ENCODE measurements at regions not wholly inside any gene's neighbourhood (a gene's known extent, or its start where the extent isn't known, plus 50 kb on each side); places are given as distances from the start of the nearest gene placed in this dataset.

DNA sequence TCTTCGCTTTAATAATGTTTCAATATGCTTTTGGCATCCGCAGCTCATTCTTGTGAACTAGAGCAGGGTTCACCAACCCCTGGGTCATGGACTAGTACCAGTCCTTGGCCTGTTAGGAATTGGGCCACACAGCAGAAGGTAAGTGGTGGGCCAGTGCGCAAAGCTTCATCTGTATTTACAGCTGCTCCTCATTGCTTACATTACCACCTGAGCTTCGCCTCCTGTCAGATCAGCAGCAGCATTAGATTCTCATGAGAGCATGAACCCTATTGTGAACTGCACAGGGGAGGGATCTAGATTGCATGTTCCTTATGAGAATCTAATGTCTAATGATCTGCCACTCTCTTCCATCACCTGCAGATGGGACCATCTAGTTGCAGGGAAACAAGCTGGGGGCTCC is 75.5 kb upstream of the GGTLC1 start:
- DNase-seq (ENCODE audit: low read depth, low spot score) = no peak

DNA sequence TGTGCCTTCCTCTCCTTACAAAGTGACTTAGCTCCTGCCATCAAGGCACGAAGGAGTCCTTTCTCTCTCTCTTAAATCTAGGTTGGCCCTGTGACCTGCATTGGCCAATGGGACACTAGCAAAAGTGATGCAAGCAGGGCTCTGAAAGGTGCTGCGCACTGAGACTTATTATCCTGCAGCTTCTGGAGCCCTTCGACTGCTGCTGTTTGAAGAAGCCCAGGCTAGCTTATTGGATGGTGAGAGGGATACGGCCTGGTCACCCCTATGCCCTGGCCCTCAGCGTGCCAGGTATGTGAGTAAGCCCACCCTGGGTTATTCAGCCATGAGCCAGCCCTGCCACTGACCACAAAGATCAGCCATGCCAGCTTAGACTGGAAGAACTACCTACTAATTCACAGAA is 74.5 kb upstream of the GGTLC1 start:
- no peak for DNase-seq (ENCODE audit: low read depth, low spot score)

DNA sequence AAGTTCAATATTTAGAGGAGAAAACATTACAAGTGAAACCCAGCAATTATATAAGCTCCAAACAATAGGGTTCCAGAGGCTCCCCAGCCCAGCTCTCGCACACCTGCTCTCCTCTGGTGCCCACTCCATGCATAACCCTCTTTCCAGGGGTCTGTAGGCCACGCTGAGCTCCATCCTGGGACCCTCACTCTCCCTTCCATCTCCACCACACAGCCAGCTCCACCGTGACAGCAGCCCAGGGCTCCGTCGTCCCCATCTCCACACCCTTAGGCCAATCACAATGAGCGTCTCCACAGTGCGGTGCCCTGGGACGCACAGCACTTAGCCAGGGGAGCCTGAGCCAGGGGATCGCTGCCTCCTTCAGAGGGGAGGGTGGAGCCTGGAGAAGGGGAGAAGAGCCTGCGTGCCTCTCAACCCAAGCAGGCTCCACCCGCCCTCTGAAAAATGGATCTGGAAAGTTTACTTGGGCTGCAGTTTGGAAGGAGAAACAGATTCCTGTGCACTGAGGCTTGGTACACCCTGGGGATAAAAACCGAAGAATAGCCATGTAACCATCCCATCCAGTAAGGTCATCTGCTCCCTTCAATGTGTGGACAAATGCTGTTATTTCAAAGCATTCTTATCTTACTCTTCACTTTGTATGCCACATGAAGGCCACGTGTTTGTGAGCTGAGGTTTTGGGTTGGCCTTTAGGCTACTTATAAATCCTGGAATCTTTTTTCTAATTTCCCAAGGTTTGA is 72.4 kb upstream of the GGTLC1 start:
- DNase-seq (ENCODE audit: low read depth, low spot score) = no peak

DNA sequence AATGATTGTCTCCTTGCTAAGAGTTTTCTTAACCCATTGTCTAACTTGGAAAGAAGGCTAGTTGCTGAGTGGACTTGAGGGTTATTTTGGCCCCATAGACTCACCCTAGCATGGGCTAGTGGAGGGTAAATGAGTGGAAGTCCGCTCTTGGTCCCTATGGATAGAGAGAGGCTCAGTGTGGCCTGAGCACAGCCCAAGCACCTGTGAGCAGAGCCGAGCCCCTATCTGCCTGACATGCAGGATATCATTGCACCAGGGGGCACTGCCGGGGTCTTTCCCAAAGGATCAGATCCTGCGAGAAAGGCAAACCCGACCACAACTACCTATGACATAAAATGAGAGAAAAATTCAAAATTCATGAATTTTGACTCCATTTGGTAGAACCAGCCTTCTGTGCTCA is 70.6 kb upstream of the GGTLC1 start:
- DNase-seq (ENCODE audit: low read depth, low spot score) = no peak

DNA sequence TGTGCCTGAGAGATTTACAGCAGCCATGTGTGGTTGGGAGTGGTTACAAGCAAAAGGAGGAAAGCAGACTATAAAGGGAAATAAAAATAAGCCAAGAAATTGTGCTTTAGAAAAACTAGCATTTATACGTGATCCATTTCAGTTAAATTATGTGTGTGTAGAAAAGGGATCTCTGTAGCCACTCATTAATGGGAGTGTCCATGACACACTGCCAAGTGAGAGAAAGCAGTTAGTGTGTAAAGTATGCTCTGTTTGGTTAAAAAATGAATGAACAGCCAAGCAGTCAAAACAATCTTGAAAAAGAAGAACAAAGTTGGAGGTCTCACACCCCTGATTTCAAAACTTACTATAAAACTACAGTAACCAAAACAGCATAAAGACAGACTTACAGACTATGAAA is 67.9 kb upstream of the GGTLC1 start:
- no peak for DNase-seq (ENCODE audit: low read depth, low spot score)

DNA sequence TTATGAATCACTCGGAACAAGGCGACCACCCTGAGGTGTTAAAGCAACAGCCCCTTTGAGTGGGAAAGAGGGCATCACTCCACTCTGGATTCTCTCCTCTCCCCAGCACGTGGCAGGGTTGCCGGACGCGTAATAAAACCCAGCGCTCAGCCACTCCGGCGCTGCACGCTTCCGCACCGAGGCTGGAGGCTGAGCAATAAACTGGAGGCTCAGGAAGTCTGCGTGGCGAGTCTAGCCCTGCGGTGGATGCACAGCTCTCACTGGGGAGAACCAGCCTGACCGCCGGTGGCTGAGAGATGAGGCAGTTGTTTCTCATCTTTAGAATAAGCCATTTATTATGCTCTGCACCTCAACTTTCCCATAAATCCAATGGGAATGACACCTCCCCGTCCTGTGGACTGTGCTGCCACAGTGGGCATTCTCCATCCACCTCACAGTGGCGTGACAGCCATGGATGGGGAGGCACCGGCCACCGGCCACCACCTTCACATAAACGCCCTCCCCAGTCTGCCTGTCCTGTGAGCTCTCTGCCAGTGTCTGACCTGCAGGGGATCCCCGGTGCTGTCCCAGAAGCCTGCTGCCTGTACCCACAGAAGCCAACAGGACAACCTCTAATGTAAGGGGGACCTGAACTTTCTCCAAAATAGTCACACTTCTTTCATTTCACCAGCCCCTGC is 64.2 kb upstream of the GGTLC1 start:
- DNase-seq (ENCODE audit: low read depth, low spot score) = no peak

DNA sequence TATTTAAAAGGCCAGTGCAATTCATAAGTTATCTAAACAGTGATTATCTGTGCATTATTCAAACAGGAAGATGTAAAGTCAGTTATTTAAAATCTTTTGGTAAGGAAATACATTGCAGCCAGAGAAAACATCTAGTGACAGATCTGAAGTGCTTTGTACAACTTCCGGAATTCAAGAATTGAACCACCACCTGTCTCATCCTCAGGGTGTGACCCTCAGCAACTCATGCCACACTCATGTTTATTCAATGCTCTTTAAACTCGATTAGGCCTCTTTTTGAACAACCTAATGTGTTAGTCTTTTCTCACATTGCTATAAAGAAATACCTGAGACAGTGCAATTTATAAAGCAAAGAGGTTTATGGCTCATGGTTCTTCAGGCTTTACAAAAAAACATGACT is 62.6 kb upstream of the GGTLC1 start:
- no peak for DNase-seq (ENCODE audit: low read depth, low spot score)

DNA sequence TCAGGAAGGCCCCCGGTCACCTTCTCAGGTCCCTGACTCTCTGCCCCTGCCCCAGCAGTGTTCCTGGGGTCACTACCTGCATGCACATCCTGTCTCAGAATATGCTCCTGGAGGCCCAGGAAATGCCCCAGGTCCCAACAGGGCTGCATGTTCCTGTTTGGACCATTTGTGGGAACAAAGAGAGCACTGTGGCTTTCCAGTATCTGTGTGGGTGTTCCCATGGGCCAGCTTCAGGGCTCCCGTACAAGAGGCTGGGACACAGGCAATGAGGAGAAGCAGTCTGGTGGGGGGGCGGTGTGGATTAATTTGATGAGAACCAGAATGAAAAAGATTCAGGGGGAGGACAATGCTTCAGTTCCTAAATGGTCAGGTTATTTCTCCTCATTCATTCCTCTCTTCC is 61.5 kb upstream of the GGTLC1 start:
- no peak for DNase-seq (ENCODE audit: low read depth, low spot score)

DNA sequence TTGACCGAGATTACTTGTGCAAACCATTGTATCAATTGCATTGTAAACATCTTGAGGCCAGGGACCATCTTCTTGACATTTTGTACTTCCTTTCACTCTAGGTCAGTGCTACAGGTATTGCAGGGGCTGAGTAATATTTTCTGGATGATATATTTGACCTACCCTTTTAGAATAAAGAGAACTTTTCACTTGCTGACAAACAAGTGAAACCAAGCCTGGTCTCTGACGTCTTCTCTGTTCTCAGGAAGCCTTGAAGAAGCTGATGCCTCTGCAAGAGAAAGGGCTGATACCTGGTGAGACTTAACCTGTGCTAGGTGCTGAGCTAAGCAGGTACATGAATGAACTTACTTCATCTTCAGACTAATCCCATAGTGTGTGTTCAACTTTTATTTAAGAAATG is 60.5 kb upstream of the GGTLC1 start:
- no peak for DNase-seq (ENCODE audit: low read depth, low spot score)

DNA sequence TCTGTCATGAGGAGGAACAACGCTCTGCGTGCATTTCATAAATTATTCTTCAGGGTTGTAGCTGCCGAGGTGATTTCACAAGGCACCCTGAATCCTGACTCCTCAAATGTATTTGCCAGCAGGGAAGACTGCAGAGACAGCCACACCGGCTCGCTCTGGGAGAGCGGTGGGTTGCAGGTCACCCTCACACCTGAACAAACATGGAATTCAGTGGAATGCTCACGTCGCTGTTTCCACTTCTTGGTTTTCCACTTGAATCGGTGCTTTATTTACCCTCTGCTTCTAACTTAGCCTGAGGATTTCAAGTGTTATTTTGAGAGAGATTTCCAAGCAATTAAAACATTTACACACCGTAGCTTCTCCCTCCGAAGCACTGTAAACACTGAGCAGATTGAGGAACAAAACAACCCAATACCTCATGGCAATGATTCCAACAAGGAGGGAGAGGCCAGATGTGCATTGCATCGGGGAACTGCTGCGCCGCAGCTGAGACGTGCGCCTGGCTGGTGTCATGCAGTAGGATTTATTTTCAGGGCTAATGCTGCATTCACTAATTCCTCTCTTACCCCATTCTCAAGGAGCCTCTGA is 59.5 kb upstream of the GGTLC1 start:
- no peak for DNase-seq (ENCODE audit: low read depth, low spot score)

DNA sequence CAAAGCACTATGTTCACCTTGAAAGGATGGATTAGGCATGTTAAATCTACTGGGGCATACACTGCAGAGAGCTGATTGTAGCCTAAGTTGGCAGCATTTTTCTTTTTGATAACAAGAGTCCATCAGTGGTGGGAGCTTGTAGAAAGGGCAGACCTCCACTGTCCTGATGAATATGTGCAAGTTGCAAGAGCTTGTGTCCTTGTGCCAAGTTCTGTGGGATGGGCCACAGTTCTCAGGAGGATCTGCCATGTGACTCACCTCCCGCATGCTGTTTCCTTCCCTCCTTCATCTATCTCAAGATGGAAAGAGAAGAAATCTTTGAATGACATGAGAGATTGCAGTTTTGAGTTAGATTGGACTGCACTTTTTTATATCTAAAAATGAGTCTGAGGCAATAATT is 58.3 kb upstream of the GGTLC1 start:
- no peak for DNase-seq (ENCODE audit: low read depth, low spot score)

DNA sequence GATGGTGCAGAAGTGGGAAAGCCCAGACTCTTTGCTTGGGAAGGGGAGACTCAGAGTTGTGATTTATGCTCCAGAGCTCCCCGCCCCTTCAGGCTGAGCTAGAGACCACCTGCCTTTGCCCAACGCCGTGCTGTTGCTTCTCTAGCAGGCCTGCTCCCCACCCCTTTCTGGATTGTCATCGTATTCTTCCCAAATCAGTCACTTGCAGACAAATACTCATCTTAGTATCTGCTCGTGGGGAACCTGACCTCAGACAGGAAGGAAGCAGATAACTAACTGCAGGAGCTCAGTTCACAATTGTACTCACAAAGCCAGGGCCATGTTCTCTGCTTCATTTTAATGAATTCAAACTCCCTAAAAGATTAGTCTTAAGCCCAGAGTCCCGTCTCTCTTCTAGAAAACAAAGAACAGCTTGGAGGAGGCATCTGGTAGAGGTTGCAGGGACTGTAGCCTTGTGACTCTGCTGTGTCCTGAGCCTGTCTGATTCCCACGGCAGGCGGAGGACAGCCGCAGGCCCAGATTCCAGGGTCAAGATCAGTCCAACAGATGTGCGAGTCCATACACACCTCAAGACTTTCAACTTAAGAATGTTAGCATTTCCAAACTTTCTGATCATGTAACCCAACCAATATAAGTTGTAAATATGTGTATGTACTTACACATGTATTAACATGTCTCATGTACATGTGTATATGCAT is 57.2 kb upstream of the GGTLC1 start:
- no peak for DNase-seq (ENCODE audit: low read depth, low spot score)

DNA sequence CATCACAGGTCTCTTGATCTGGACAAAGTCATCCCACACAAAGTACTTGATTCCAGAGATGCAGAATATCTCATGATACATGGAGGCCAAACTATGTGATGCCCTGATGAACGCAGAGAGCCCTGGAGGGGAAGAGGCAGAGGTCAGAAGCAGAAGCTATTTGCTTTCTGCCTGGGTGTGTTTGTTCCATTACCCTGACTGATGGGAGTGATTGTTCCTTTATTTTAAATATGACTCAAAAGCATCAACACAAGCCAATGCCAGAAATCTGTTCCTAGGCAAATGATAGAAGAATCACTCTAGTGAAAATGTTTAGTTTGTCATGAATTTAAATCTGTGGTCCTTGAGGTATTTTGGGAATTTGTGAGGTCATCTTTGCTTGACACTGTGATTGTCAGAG is 54.7 kb upstream of the GGTLC1 start:
- DNase-seq (ENCODE audit: low read depth, low spot score) = no peak

DNA sequence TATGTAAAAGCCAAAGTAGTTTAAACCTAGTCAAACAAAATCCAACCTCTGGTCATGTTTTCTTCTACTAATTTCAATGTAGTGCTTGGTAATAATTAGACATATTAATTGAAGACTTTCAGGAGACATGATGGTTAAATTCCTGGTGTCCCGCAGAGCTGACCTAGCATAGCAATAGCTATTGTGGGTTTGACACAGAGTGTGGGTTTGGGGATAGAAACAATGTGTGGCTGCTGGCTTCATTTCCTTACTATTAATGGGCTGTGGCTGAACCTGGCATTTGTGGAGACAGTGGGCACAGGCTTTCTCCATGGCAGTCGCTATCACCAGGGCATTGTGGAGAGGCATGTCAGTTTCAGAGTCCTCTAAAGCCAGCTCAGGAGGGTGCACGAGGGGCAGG is 54.1 kb upstream of the GGTLC1 start:
- DNase-seq (ENCODE audit: low read depth, low spot score) = no peak

DNA sequence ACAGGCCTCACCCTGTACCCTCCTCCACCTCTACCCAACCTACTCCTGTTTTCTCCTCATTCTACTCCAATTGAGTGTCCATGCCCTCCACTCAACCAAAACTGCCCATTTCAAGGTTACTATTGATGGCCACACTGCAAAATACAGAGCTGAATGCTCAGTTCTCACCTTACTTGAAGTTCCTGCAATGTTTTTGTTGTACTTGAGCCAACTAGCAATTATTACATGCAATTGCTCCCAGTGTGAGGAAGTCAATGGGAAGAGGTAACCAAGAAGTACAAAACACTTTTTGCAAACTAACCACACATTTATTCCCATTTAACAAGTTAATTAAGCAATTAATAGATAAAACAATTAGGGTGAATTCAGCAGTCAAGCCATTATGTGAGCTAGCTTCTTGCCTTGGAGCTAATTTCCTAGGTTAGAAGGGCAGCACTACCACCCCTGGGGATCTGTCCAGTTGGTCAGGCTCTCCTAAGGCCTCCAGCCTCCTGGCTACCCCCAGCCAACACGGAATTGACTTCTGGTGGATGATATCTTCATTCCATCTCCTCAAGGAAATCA is 52.4 kb upstream of the GGTLC1 start:
- DNase-seq (ENCODE audit: low read depth, low spot score) = no peak

DNA sequence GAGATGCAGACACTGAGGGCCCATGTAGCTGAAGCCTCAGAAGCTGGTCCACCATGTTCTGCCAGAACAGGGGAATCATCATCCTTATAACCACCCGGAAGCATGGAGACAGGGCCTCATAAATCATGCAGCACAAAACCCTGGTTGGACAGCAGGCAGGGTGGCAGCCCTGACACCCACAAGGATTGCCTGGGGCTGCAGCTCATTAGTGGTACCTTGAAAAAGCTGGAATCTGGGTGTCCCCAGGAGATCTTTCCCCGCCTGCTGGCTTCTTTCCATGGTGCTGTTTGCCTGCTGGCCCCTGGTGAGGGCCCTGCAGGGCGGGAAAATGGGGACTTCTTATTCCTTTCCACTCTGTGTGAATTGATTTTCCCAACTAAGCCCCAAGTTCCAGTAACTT is 50.6 kb upstream of the GGTLC1 start:
- no peak for DNase-seq (ENCODE audit: low read depth, low spot score)

Measured in activated naive CD8-positive, alpha-beta T cell treated with anti-CD3 and anti-CD28 coated beads, Interleukin-2, amount 50 U/mL, for 16 hours (primary cell).